Esophagus squamous epithelium (tissue), 5 donors: ENCODE measurements at regions not wholly inside any gene's neighbourhood (a gene's known extent, or its start where the extent isn't known, plus 50 kb on each side); places are given as distances from the start of the nearest gene placed in this dataset.

Experiments used
- DNase-seq: peaks from one replicate; lab custom pipeline; 2025; lab: John Stamatoyannopoulos, UW
- H3K27ac ChIP-seq, 4 donors: fragments of 200-600 bp; sonication (generic); one replicate each; pipeline ENCODE4 v1.5.1; 2016 to 2019; ENCODE audit warnings: mild to moderate bottlenecking in 1 of 4
- H3K27me3 ChIP-seq, 4 donors: fragments of 200-600 bp; sonication (generic); 1 replicate in 3 of 4; 2 replicates in 1 of 4; pipeline versions ENCODE4 v1.5.1 to v1.6.0; 2017 to 2021; ENCODE audit warnings: antibody characterized with exemption in 1 of 4
- H3K36me3 ChIP-seq, 3 donors: fragments of 200-600 bp; sonication (generic); one replicate each; pipeline ENCODE4 v1.5.1; 2016 to 2019
- H3K4me1 ChIP-seq, 3 donors: fragments of 200-600 bp; sonication (generic); one replicate each; pipeline ENCODE4 v1.5.1; 2017 to 2019
- H3K4me3 ChIP-seq, 4 donors: fragments of 200-600 bp; sonication (generic); 1 replicate in 3 of 4; 2 replicates in 1 of 4; pipeline ENCODE4 v1.5.1; 2016 to 2019; ENCODE audit warnings: mild to moderate bottlenecking in 2 of 4, moderate library complexity in 1 of 4
- H3K9me3 ChIP-seq, 3 donors: fragments of 200-600 bp; sonication (generic); one replicate each; pipeline ENCODE4 v1.5.1; 2016 to 2019
- CTCF ChIP-seq, 6 experiments: fragments of 450-650 bp in 4 of 6; fragments of 200-600 bp in 2 of 6; sonication (generic) in 2 of 6; IDR thresholded peaks; one replicate each; pipeline ENCODE4 v1.5.1; 2016 to 2019; ENCODE audit warnings: antibody characterized with exemption in 6 of 6, mild to moderate bottlenecking in 4 of 6, moderate library complexity in 4 of 6
- POLR2A ChIP-seq, 4 donors: fragments of 450-650 bp; IDR thresholded peaks; one replicate each; pipeline ENCODE4 v1.6.1; 2017; ENCODE audit warnings: antibody characterized with exemption in 4 of 4, mild to moderate bottlenecking in 4 of 4, moderate library complexity in 3 of 4
- WGBS, 2 donors: methylation state at CpG; one replicate each; pipeline ENCODE4 v1.1.5; 2018; 5-methylcytosine and 5-hydroxymethylcytosine counted together
- intact Hi-C: fragments of 100-400 bp; cut with DNase I; formaldehyde crosslinking; loops from one replicate; pipeline ENCODE4 v1.15.0; 2022
- donor health status: DM: yes; HTN: yes; CAD: no.

- Histone ChIP-seq H3K36me3 (no peaks in the 10 kb centered on the region), H3K4me1 (peaks cover 23 to 80% (median 45%) of the 10 kb centered on the region in 3 donors), H3K4me3 (no peak overlapping the region), H3K27me3 (no peaks in the 10 kb centered on the region), H3K9me3 (no peaks in the 10 kb centered on the region), H3K27ac (peak overlapping the region in 2 of 4 donors; percentile 33 to 52)
- WGBS, 2 donors, result 74 to 88% methylated on average over 4 of the region's 6 CpGs
- TF ChIP-seq CTCF (IDR thresholded peaks at IDR 0.05) (peak in 2 of 6 experiments; percentile 6 to 17), POLR2A (IDR thresholded peaks at IDR 0.05) (no peak)
- no peak for DNase-seq
- intact Hi-C loops, result no loop called here
Observed at GRCh38 chr18:46408334-46408987, 248.6 kb downstream of the LOXHD1 start.

- DNase-seq, result no peak
- intact Hi-C loops, result no loop called here
- peaks cover 26 to 99% (median 61%) of the 10 kb centered on the region in 3 donors for H3K4me1 ChIP-seq
- H3K9me3 ChIP-seq, result no peaks in the 10 kb centered on the region
- no peaks in the 10 kb centered on the region for H3K36me3 ChIP-seq
- H3K4me3 ChIP-seq, result no peak overlapping the region
- peak overlapping the region in 3 of 4 donors; percentile 54 to 80 (median 68) for H3K27ac ChIP-seq
- no peaks in the 10 kb centered on the region for H3K27me3 ChIP-seq
- WGBS, 2 donors, result 58 to 62% methylated on average over 3 to 4 of the region's 4 CpGs
- TF ChIP-seq CTCF (IDR thresholded peaks at IDR 0.05), result no peak
- TF ChIP-seq POLR2A (IDR thresholded peaks at IDR 0.05), result no peak
Observed at GRCh38 chr18:46411191-46411828, 245.7 kb downstream of the LOXHD1 start.

GRCh38 chr18:46411867-46412690 lies 244.9 kb downstream of the LOXHD1 start:
- 11 to 34% methylated on average over 1 to 4 of the region's 6 CpGs for whole genome bisulfite sequencing, 2 donors
- intact Hi-C loops, result no loop called here
- Histone ChIP-seq H3K4me3 (no peak overlapping the region), H3K4me1 (peaks cover 28 to 91% (median 56%) of the 10 kb centered on the region in 3 donors), H3K27me3 (no peaks in the 10 kb centered on the region), H3K27ac (peak overlapping the region; percentile 16 to 80 (median 61)), H3K36me3 (no peaks in the 10 kb centered on the region), H3K9me3 (no peaks in the 10 kb centered on the region)
- TF ChIP-seq CTCF (IDR thresholded peaks at IDR 0.05) (no peak), POLR2A (IDR thresholded peaks at IDR 0.05) (no peak)
- DNase-seq, result no peak

- H3K9me3 ChIP-seq, result no peaks in the 10 kb centered on the region
- TF ChIP-seq POLR2A (IDR thresholded peaks at IDR 0.05), result no peak
- peak overlapping the region; percentile 16 to 80 (median 61) for H3K27ac ChIP-seq
- intact Hi-C loops, result no loop called here
- no peaks in the 10 kb centered on the region for H3K27me3 ChIP-seq
- DNase-seq, result no peak
- H3K4me1 ChIP-seq, result peaks cover 28 to 83% (median 48%) of the 10 kb centered on the region in 3 donors
- WGBS, 2 donors, result 8 to 22% methylated on average over 5 to 10 of the region's 11 CpGs
- no peaks in the 10 kb centered on the region for H3K36me3 ChIP-seq
- H3K4me3 ChIP-seq, result no peak overlapping the region
Observed at GRCh38 chr18:46412916-46413315, 244.1 kb downstream of the LOXHD1 start.

- 53% methylated on average over 3 of the region's 3 CpGs for WGBS, 2 donors
- no peak for TF ChIP-seq CTCF (IDR thresholded peaks at IDR 0.05)
- no peak for TF ChIP-seq POLR2A (IDR thresholded peaks at IDR 0.05)
- Histone ChIP-seq H3K27me3 (no peaks in the 10 kb centered on the region), H3K4me3 (no peak overlapping the region), H3K36me3 (no peaks in the 10 kb centered on the region), H3K4me1 (peaks cover 28 to 83% (median 46%) of the 10 kb centered on the region in 3 donors), H3K27ac (peak overlapping the region in 2 of 4 donors; percentile 68 to 80), H3K9me3 (no peaks in the 10 kb centered on the region)
- DNase-seq, result no peak
- intact Hi-C loops, result no loop called here
Observed at GRCh38 chr18:46413684-46414083, 243.3 kb downstream of the LOXHD1 start.
